Activated T-helper 17 cell treated with anti-CD3 and anti-CD28 coated beads, Interleukin-2, amount 50 U/mL, for 72 hours (primary cell): ENCODE measurements at regions not wholly inside any gene's neighbourhood (a gene's known extent, or its start where the extent isn't known, plus 50 kb on each side); places are given as distances from the start of the nearest gene placed in this dataset.

Experiments used
- ATAC-seq: fragments of 150-1000 bp; cut with Tn5 transposase; replicated peaks from 2 replicates; pipeline ENCODE4 v1.10.0; 2021; ENCODE audit warnings: mild to moderate bottlenecking, moderate library complexity
- H3K27ac Mint-ChIP-seq: one replicate; pipeline ENCODE4 v1.8.0; 2022; ENCODE audit warnings: mixed read lengths
- H3K27me3 Mint-ChIP-seq: one replicate; pipeline ENCODE4 v1.8.0; 2022; ENCODE audit warnings: mixed read lengths
- H3K36me3 Mint-ChIP-seq: one replicate; pipeline ENCODE4 v1.8.0; 2022; ENCODE audit warnings: low read depth, mild to moderate bottlenecking, mixed read lengths
- H3K4me1 Mint-ChIP-seq: one replicate; pipeline ENCODE4 v1.8.0; 2022; ENCODE audit warnings: mixed read lengths
- H3K4me3 Mint-ChIP-seq: one replicate; pipeline ENCODE4 v1.8.0; 2022; ENCODE audit warnings: mild to moderate bottlenecking, mixed read lengths
- H3K9me3 Mint-ChIP-seq: one replicate; pipeline ENCODE4 v1.8.0; 2022; ENCODE audit warnings: mixed read lengths

DNA sequence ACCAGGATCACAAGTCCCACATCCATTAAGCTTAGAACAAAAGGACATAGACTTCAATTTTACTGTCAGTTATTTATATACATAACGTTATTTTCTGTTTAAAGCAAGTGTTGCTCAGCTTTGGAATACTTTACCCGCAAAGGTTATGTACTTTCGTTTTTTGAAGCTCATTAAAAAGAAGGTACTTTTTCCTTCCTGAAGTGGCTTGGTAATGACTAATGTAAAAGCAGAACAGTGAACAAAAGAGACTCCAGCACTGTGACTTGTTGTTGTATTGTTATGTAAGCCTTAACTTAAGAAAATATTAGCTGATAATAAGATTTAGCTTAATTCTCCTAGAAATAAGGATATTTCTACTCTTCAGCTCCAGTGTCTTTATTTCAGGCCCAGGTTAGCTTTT lies 97.3 kb upstream of the SLCO6A1 start:
- H3K9me3 Mint-ChIP-seq = peaks cover 3% of the 10 kb centered on the region

DNA sequence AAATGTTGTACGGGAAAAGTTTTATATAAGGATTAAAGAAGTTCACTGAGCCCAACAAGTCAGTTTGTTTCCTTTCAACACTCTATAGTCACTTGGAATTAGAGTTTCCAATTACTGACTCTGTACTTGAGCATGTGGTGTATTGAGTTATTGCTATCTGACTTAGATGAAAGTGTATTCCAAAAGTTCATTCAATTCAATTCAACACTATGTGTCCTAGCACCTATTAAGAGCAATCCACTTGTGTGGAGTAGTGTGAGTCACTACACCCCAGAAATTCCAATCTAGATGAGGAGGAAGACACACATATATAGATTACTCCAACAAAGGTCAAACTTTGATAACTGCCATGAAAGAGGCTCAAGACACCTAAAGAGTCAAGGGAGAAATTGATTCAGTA lies 98.2 kb upstream of the SLCO6A1 start:
- H3K27me3 Mint-ChIP-seq = no peaks in the 10 kb centered on the region
- no peak for ATAC-seq
- no peak overlapping the region for H3K27ac Mint-ChIP-seq
- no peaks in the 10 kb centered on the region for H3K36me3 Mint-ChIP-seq
- peaks cover 3% of the 10 kb centered on the region for H3K9me3 Mint-ChIP-seq
- no peak overlapping the region for H3K4me3 Mint-ChIP-seq
- no peaks in the 10 kb centered on the region for H3K4me1 Mint-ChIP-seq

More for the DNA sequence above, 97.3 kb upstream of the SLCO6A1 start:
- no peaks in the 10 kb centered on the region for H3K36me3 Mint-ChIP-seq
- ATAC-seq = peak; percentile 55
- no peak overlapping the region for H3K27ac Mint-ChIP-seq
- no peaks in the 10 kb centered on the region for H3K4me1 Mint-ChIP-seq
- H3K4me3 Mint-ChIP-seq = no peak overlapping the region
- H3K27me3 Mint-ChIP-seq = peaks cover under 1% of the 10 kb centered on the region

DNA sequence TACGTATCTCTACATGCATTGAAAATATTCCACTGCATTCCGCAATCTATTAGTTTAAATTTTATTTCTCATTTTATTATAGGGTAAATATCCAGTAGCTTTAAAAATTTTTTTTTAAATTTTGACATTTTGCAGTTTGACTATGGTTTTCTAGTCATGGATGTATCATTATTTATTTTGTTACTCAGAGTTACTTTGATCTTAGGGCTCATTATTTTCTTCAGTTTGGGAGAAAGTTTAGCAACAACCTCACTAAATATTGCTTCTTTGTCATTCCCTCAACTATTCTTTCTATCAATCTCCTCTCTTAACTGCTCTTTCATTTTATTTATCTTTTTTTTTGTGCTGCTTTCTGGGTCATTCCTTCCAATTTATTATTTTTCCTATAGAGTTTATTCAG lies 100.5 kb upstream of the SLCO6A1 start:
- Mint-ChIP-seq H3K4me3 (no peak overlapping the region), H3K27me3 (no peaks in the 10 kb centered on the region), H3K9me3 (no peaks in the 10 kb centered on the region), H3K4me1 (no peaks in the 10 kb centered on the region), H3K27ac (no peak overlapping the region), H3K36me3 (no peaks in the 10 kb centered on the region)
- ATAC-seq = no peak

DNA sequence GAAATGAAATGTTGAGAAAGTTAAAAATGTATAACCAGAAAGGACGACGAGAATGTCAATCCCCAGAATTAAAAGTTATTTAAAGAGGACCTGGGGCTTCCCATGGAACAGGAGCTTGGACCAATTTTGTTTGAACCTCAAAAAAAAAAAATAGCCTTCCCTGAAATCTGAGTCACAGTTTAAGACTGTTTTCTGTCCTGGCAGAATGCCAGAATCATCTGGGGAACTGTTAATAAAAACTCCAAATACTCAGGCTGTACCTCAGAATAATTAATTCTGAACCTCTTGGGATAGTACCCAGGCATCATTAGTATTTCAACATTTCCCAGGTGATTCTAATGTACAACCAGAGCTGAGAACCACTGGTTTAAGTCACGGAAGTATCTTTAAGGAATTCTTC lies 102.2 kb upstream of the SLCO6A1 start:
- Mint-ChIP-seq H3K36me3 (no peaks in the 10 kb centered on the region), H3K9me3 (no peaks in the 10 kb centered on the region), H3K4me3 (no peak overlapping the region), H3K27ac (no peak overlapping the region), H3K27me3 (peaks cover 5% of the 10 kb centered on the region), H3K4me1 (no peaks in the 10 kb centered on the region)
- ATAC-seq = no peak

DNA sequence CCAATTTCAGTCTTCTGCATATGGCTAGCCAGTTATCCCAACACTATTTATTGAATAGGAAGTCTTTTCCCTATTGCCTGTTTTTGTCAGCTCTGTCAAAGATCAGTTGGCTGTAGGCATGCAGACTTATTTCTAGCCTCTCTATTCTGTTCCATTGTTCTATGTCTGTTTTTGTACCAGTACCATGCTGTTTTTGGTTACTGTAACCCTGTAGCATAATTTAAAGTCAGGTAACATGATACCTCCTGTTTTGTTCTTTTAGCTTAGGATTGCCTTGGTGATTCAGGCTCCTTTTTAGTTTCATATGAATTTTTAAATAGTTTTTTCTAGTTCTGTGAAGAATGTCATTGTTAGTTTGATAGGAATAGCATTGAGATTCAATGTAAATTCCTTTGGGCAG lies 104.9 kb upstream of the SLCO6A1 start:
- no peak for ATAC-seq
- Mint-ChIP-seq H3K4me1 (no peaks in the 10 kb centered on the region), H3K4me3 (no peak overlapping the region), H3K27me3 (peaks cover 5% of the 10 kb centered on the region), H3K27ac (no peak overlapping the region), H3K36me3 (no peaks in the 10 kb centered on the region), H3K9me3 (no peaks in the 10 kb centered on the region)

DNA sequence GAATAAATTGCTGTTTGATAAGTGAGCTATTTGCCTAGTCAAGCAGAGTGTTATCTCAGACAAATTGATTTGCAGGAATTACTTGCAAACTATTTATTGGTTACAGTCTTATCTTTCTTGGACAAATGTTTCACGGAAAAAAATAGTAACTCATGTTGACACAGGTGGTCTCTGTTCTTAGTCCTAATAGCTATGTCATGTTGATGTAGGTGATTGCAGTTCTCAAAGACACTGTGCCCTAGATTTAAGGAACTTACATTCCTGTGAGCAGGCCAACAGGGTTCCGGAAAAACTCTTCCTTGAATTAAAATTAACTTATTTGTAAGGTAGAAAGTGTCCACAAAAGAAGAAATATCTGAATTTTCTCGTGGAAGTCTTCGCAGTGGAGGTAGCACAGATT lies 109.6 kb upstream of the SLCO6A1 start:
- no peak for ATAC-seq

DNA sequence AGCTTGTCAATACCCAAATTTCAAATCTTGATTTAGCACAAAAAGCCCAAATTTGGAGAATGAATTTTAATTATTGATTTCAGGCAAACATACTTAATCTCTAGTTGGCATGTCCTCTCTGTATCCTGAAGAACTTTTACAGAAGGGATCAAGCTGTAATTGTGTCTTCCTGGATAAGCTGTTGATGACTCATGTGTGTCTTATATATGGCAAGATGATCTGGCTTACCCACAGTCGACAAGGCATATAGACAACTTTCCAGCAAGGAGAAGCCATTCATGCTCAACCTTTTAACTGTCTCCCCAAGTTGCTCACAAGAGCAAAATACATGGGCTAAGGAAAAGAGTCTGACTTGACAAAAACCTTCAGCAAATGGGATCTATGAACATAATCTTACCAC lies 112.5 kb upstream of the SLCO6A1 start:
- no peaks in the 10 kb centered on the region for H3K9me3 Mint-ChIP-seq
- ATAC-seq = no peak
- H3K36me3 Mint-ChIP-seq = no peaks in the 10 kb centered on the region
- no peak overlapping the region for H3K27ac Mint-ChIP-seq
- no peak overlapping the region for H3K4me3 Mint-ChIP-seq
- H3K4me1 Mint-ChIP-seq = no peaks in the 10 kb centered on the region
- peaks cover 16% of the 10 kb centered on the region for H3K27me3 Mint-ChIP-seq

More for the DNA sequence above, 109.6 kb upstream of the SLCO6A1 start:
- no peaks in the 10 kb centered on the region for H3K36me3 Mint-ChIP-seq
- peaks cover 14% of the 10 kb centered on the region for H3K27me3 Mint-ChIP-seq
- no peaks in the 10 kb centered on the region for H3K9me3 Mint-ChIP-seq
- H3K27ac Mint-ChIP-seq = no peak overlapping the region
- H3K4me3 Mint-ChIP-seq = no peak overlapping the region
- no peaks in the 10 kb centered on the region for H3K4me1 Mint-ChIP-seq

DNA sequence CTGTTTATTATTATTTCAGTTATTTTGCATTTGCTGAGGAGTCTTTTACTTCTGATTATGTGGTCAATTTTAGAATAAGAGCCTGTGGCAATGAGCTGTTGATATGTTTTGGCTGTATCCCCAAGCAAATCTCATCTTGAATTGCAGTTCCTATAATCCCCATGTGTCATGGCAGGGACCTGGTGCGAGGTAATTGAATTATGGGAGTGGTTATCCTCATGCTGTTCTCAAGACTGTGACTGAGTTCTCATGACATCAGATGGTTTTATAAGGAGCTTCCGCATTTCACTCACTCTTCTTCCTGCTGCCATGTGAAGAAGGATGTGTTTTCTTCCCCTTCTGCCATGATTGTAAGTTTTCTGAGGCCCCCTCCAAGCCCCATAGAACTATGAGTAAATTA lies 114.9 kb upstream of the SLCO6A1 start:
- ATAC-seq = no peak
- Mint-ChIP-seq H3K27ac (no peak overlapping the region), H3K4me3 (no peak overlapping the region), H3K36me3 (no peaks in the 10 kb centered on the region), H3K9me3 (no peaks in the 10 kb centered on the region), H3K27me3 (peaks cover 16% of the 10 kb centered on the region), H3K4me1 (no peaks in the 10 kb centered on the region)

DNA sequence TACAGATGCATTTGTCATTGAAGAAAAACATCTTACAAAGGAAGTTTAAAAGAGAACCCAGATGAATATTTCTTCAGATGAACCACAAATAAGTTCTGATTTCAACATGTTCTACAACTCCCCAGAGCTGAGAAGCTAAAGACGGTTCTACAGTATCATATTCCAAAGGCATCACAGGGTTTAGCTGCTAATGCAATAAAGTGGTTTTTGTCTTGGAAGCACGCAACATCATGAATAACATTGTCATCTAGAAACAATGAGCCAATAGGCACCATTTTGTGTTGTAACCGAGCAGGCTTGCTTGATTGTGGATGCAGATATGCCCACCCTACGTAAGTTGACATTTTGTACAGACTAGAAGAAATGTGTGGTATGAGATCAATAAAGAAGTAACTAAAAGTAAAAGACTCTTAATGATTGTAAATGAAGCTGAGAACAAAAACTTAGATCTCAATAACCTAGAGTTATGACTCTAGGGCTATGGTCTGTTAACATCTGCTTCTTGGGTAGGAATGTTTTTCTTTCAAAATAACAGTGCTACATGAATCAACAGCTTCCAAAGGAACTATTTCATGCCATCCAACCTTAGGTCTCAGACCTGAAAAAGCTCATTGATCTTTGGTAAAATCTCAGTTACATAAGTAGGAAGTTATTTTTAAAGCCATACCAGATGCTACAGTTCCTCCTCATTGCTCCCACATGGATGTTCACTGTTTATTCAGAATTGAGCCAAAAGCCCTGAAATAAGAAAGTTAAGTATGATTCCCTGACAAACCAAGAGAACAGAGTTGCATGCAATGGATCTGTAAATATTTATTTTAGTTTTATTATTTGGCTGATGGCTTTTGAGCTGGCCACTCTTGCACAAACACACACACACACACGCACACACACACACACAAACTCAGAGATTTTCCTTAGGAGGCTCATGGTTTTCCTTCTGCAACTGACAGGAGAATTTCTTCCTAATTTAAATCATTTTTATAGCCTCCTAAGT lies 118.7 kb upstream of the SLCO6A1 start:
- Mint-ChIP-seq H3K4me3 (no peak overlapping the region), H3K36me3 (no peaks in the 10 kb centered on the region)
- no peak for ATAC-seq

DNA sequence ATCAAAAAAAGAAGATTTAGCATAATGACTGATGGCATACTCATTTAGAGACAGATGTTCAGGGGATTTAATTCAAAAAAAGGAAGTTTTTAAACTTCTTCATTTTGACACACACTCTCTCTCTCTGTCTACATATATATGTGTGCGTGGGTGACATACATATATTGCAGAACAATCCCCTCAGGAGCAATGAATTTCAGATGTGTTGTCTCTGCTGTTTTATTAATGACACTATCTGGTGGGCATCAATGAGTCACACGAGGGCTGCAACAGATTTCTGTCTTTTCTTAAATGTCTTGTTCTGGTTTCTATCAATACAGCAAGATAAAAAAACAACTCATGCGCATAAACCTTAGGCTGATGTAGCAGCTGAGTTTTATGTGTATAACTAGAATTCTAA lies 123.5 kb upstream of the SLCO6A1 start:
- no peak for ATAC-seq
- no peaks in the 10 kb centered on the region for H3K9me3 Mint-ChIP-seq
- H3K27ac Mint-ChIP-seq = no peak overlapping the region
- H3K4me3 Mint-ChIP-seq = no peak overlapping the region
- H3K36me3 Mint-ChIP-seq = no peaks in the 10 kb centered on the region
- H3K27me3 Mint-ChIP-seq = peaks cover 20% of the 10 kb centered on the region
- no peaks in the 10 kb centered on the region for H3K4me1 Mint-ChIP-seq

More for the DNA sequence above, 118.7 kb upstream of the SLCO6A1 start:
- peaks cover 14% of the 10 kb centered on the region for H3K27me3 Mint-ChIP-seq
- no peaks in the 10 kb centered on the region for H3K4me1 Mint-ChIP-seq
- no peaks in the 10 kb centered on the region for H3K9me3 Mint-ChIP-seq
- H3K27ac Mint-ChIP-seq = no peak overlapping the region

DNA sequence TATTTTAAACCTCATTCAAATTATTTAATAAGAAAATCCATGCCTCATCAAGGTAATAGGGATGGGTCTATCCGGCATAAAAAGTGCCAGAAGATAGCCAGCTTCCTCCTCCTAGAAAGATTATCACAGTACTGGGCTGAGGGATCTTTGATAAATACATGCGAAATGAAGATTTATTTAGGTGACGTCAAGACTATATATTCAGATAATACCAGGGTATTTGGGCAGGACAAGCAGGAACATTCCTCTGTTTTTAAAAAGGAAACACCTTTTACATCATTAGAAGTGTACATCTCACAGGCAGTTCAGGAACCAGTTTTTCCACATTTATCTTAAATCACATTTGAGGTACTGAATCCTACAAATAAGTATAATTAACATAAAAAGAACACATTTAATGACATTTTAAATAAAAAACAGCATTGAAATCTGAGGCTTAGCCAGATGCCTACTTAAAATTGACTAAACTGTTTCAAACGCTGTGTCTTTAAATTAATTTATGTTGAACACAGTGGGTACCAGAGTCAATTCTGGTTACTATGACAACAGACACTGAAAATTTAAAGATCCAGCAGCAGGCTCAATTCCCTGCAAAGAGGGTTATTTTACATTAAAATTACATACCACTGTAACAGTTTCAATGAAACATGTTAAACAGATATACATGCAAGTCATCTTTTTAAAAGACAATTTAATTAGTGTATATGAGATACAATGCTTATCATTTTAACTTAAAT lies 124.7 kb upstream of the SLCO6A1 start:
- no peaks in the 10 kb centered on the region for H3K36me3 Mint-ChIP-seq
- peaks cover 22% of the 10 kb centered on the region for H3K27me3 Mint-ChIP-seq
- H3K4me1 Mint-ChIP-seq = no peaks in the 10 kb centered on the region
- no peak overlapping the region for H3K27ac Mint-ChIP-seq
- no peak for ATAC-seq
- H3K4me3 Mint-ChIP-seq = no peak overlapping the region
- H3K9me3 Mint-ChIP-seq = no peaks in the 10 kb centered on the region

DNA sequence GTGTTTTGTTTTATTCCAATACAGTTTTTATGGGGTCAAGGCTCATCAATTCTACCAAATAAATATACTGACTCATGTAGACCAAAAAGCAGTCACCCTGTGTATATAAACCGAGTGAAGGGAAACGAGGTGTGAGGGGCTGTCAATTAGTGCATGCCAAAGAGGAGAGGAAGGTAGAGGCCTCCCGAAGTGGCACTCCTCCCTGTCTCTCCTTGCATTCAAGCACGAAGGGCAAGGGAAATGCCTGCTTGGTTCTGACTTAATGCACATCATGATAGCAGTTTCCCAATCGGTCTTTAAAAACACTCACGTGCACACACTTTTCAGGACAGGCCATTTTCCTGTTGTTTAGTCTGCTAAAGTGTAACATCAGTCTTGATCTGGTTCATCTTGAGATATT lies 125.6 kb upstream of the SLCO6A1 start:
- Mint-ChIP-seq H3K4me3 (no peak overlapping the region), H3K9me3 (no peaks in the 10 kb centered on the region), H3K27ac (no peak overlapping the region), H3K36me3 (no peaks in the 10 kb centered on the region), H3K27me3 (peaks cover 20% of the 10 kb centered on the region), H3K4me1 (no peaks in the 10 kb centered on the region)
- no peak for ATAC-seq

DNA sequence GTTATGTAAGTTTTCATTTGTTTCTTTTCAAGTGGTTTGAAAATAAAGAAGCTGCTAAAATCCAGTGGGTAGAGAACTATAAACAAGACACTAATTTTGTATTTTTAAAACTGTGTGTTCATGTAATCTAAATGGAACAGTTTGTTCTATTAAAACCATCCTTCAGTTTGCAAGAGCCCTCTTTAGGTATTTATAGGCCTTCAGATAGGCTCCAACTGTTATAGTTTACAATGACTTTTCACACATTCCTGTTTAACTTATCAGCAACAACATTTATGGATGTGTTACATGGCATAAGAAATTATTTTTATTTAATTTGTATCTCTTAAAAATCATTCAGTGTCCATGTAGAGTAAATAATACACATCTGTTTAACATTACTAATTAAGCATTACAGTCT lies 126.7 kb upstream of the SLCO6A1 start:
- peaks cover 20% of the 10 kb centered on the region for H3K27me3 Mint-ChIP-seq
- H3K4me1 Mint-ChIP-seq = no peaks in the 10 kb centered on the region
- no peak overlapping the region for H3K27ac Mint-ChIP-seq
- H3K4me3 Mint-ChIP-seq = no peak overlapping the region
- ATAC-seq = no peak
- H3K9me3 Mint-ChIP-seq = no peaks in the 10 kb centered on the region
- no peaks in the 10 kb centered on the region for H3K36me3 Mint-ChIP-seq

DNA sequence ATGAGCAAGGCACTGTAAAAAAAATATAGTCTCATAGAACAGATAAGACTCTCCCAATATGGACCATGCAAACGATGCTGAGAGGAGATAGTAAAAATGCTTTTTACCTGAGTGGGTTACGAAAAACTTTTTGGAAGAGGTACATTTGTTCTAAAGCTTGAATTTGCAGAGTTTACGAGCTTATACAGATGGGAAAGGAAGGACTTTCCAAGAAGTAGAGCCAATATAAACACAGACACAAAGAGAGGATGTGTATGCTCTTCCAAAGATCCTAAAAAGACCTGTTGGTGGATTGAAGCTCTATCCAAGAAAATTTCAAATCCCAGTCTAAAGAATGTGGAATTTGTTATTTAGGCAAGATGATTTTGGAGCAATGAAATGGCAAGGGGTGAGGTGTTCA lies 127.1 kb upstream of the SLCO6A1 start:
- Mint-ChIP-seq H3K36me3 (no peaks in the 10 kb centered on the region), H3K4me1 (no peaks in the 10 kb centered on the region), H3K27me3 (peaks cover 20% of the 10 kb centered on the region), H3K4me3 (no peak overlapping the region), H3K27ac (no peak overlapping the region), H3K9me3 (no peaks in the 10 kb centered on the region)
- ATAC-seq = no peak

DNA sequence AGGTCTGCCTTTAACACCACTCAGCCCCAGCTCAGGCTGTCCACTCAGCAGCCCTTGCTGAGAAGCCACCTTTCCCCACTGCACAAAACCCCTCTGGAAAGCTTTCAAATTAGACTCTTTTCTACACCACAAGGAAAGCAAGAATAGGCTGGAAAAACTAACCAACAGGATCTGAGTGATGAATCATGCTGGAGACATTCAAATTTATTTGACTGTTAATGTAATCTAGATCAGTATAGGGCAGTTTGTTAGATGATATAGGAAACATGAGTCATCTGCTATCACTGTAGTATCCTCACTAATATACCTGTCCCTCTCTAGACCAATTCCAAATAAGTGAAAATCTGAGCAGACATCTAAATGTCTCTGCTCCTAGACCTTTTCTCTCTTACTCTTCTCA lies 127.8 kb upstream of the PAM start:
- Mint-ChIP-seq H3K27ac (no peak overlapping the region), H3K4me1 (no peaks in the 10 kb centered on the region), H3K4me3 (no peak overlapping the region), H3K36me3 (no peaks in the 10 kb centered on the region), H3K9me3 (peaks cover 6% of the 10 kb centered on the region), H3K27me3 (peaks cover 23% of the 10 kb centered on the region)
- no peak for ATAC-seq
